ENCODE measurements at regions not wholly inside any gene's neighbourhood (a gene's known extent, or its start where the extent isn't known, plus 50 kb on each side); places are given as distances from the start of the nearest gene placed in this dataset.

DNA sequence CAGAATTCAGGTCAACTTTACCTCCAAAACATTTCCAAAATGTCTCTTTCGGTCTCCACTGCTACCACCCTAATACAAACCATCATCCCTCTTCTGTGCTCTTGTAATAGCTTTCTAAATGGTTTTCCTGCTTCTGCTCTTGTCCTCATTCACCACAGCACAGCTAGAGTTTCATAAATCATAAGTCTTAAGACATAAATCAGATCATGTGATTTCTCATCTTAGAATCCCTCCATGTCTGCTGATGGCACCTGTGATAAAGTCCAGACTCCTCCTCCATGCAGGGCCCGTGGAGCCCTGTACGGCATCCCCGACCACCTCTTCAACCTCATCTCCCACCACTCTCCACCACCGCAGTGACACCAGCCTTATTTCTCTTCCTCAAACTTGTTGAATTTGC lies 212.3 kb upstream of the MKLN1 start:
- Mint-ChIP-seq H3K4me3 (ENCODE audit: low read depth) (no peak overlapping the region), H3K27me3 (peaks cover 27% of the 10 kb centered on the region), H3K36me3 (ENCODE audit: insufficient read depth) (no peaks in the 10 kb centered on the region), H3K4me1 (ENCODE audit: low read depth) (peaks cover 11% of the 10 kb centered on the region), H3K9me3 (ENCODE audit: low read depth) (peaks cover 14% of the 10 kb centered on the region), H3K27ac (no peak overlapping the region)
- DNase-seq (ENCODE audit: low spot score, unreplicated experiment): no peak
- TF ChIP-seq, protein P1, sequence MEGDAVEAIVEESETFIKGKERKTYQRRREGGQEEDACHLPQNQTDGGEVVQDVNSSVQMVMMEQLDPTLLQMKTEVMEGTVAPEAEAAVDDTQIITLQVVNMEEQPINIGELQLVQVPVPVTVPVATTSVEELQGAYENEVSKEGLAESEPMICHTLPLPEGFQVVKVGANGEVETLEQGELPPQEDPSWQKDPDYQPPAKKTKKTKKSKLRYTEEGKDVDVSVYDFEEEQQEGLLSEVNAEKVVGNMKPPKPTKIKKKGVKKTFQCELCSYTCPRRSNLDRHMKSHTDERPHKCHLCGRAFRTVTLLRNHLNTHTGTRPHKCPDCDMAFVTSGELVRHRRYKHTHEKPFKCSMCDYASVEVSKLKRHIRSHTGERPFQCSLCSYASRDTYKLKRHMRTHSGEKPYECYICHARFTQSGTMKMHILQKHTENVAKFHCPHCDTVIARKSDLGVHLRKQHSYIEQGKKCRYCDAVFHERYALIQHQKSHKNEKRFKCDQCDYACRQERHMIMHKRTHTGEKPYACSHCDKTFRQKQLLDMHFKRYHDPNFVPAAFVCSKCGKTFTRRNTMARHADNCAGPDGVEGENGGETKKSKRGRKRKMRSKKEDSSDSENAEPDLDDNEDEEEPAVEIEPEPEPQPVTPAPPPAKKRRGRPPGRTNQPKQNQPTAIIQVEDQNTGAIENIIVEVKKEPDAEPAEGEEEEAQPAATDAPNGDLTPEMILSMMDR (IDR thresholded peaks at IDR 0.05; ENCODE audit: unreplicated experiment): no peak

DNA sequence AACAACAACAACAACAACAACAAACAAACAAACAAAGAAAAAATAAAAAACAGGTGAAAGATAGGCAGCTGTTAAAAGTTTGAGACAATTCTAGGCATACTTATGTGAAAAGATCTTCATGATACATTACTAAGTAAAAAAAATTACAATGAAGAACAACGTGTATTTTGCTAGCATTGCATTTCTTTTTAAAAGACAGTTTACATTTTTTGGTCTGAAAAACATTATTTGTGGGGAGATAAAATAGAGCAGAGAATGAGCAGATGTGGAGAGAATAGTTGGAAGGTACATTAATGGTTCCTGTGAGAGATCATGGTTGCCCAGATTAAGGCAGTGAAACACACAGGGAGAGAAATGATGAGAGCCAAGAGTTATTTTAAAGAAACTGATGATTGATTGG lies 210.2 kb upstream of the MKLN1 start:
- peaks cover 22% of the 10 kb centered on the region for H3K9me3 Mint-ChIP-seq (ENCODE audit: low read depth)
- TF ChIP-seq, protein P1 (IDR thresholded peaks at IDR 0.05; ENCODE audit: unreplicated experiment): no peak
- H3K27ac Mint-ChIP-seq: no peak overlapping the region
- H3K4me3 Mint-ChIP-seq (ENCODE audit: low read depth): no peak overlapping the region
- peaks cover 4% of the 10 kb centered on the region for H3K36me3 Mint-ChIP-seq (ENCODE audit: insufficient read depth)
- peaks cover 17% of the 10 kb centered on the region for H3K27me3 Mint-ChIP-seq
- no peak for DNase-seq (ENCODE audit: low spot score, unreplicated experiment)
- no peaks in the 10 kb centered on the region for H3K4me1 Mint-ChIP-seq (ENCODE audit: low read depth)

DNA sequence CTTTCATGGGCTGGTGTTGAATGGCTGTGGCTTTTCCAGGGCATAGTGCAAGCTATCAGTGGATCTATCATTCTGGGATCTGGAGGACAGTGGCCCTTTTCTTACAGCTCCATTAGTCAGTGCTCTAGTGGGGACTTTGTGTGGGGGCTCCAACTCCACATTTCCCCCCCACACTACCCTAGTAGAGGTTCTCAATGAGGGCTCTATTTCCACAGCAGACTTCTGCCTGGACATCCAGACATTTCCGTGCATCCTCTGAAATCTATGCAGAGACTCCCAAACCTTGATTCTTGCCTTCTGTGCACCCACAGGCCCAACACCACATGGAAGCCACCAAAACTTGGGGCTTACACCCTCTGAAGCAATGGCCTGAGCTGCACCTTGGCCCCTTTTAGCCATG lies 208.3 kb upstream of the MKLN1 start:
- H3K36me3 Mint-ChIP-seq (ENCODE audit: insufficient read depth): peaks cover 4% of the 10 kb centered on the region
- H3K27me3 Mint-ChIP-seq: peaks cover 7% of the 10 kb centered on the region
- no peak for DNase-seq (ENCODE audit: low spot score, unreplicated experiment)
- peaks cover 22% of the 10 kb centered on the region for H3K9me3 Mint-ChIP-seq (ENCODE audit: low read depth)
- H3K4me1 Mint-ChIP-seq (ENCODE audit: low read depth): no peaks in the 10 kb centered on the region
- no peak overlapping the region for H3K27ac Mint-ChIP-seq
- H3K4me3 Mint-ChIP-seq (ENCODE audit: low read depth): no peak overlapping the region
- TF ChIP-seq, protein P1 (IDR thresholded peaks at IDR 0.05; ENCODE audit: unreplicated experiment): no peak

DNA sequence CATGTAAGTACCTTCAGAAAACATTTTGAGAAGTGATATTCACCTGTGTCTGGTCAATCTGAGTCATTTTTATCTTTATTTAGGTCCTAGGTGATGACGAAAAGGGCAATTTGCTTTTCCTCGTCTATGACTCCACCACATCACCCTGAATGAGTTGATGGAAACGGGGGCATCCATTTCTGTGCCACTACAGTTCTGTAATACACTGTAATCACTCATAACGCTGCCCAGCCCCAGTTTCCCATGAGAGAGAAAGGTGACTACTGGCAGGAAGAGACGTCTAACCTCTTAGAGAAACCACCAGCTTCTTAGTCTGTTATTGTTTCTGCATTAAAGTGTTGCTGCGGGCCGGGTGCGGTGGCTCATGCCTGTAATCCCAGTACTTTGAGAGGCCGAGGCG lies 205.3 kb upstream of the MKLN1 start:
- H3K36me3 Mint-ChIP-seq (ENCODE audit: insufficient read depth): peaks cover 4% of the 10 kb centered on the region
- H3K27me3 Mint-ChIP-seq: peaks cover 10% of the 10 kb centered on the region
- no peak overlapping the region for H3K4me3 Mint-ChIP-seq (ENCODE audit: low read depth)
- no peak overlapping the region for H3K27ac Mint-ChIP-seq
- H3K4me1 Mint-ChIP-seq (ENCODE audit: low read depth): no peaks in the 10 kb centered on the region
- DNase-seq (ENCODE audit: low spot score, unreplicated experiment): no peak
- H3K9me3 Mint-ChIP-seq (ENCODE audit: low read depth): peaks cover 22% of the 10 kb centered on the region
- TF ChIP-seq, protein P1 (IDR thresholded peaks at IDR 0.05; ENCODE audit: unreplicated experiment): no peak

DNA sequence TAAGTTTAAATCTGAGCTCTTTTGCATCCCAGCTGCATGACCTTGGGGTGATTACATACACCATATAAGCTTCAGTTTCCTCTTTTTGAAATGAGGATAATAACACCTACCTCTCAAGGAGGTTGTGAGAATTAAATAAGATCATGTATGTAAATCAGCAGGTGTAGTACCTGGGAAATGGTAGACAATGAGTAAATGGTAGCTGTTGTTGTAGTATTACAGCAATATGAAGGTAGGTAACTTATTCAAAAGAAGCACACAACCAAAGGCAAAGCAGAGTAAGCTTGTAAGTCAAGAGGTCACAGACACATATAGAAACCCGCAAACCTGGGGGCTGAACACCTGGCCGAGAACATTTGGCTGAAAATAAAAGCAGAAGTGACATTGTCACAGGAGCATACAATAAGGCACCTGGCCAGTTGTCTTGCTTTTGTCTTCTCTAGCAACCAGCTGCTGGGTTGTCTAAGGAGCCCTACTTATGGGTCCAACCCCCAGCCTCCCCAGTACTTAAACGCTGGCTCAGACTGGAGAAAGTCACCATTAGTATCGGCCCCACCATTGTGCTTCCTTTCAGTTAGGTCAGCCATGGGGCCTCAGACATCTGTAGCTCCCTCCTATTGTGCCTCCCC lies 203.6 kb upstream of the MKLN1 start:
- Mint-ChIP-seq H3K27ac (no peak overlapping the region), H3K9me3 (ENCODE audit: low read depth) (peaks cover 10% of the 10 kb centered on the region)

More for the DNA sequence above, 203.6 kb upstream of the MKLN1 start:
- H3K27me3 Mint-ChIP-seq: peaks cover 10% of the 10 kb centered on the region
- DNase-seq (ENCODE audit: low spot score, unreplicated experiment): no peak
- TF ChIP-seq, protein P1 (IDR thresholded peaks at IDR 0.05; ENCODE audit: unreplicated experiment): no peak
- peaks cover 4% of the 10 kb centered on the region for H3K36me3 Mint-ChIP-seq (ENCODE audit: insufficient read depth)
- H3K4me1 Mint-ChIP-seq (ENCODE audit: low read depth): no peaks in the 10 kb centered on the region
- H3K4me3 Mint-ChIP-seq (ENCODE audit: low read depth): no peak overlapping the region
